ENCODE measurements at regions not wholly inside any gene's neighbourhood (a gene's known extent, or its start where the extent isn't known, plus 50 kb on each side); places are given as distances from the start of the nearest gene placed in this dataset.

GRCh38 chr4:181897935-181898334 lies 345.3 kb upstream of the TENM3 start:
- WGBS (ENCODE audit: insufficient coverage, insufficient replicate concordance, low lambda C conversion rate, missing lambda C conversion rate), result 27% methylated on average over 2 of the region's 2 CpGs
- no peak for TF ChIP-seq POLR2AphosphoS2 (IDR thresholded peaks at IDR 0.05; ENCODE audit: low read depth, low read length)
- TF ChIP-seq ZZZ3 (IDR thresholded peaks at IDR 0.05; ENCODE audit: control insufficient read depth, insufficient read length, low read depth), result no peak
- TF ChIP-seq PBX3 (IDR thresholded peaks at IDR 0.05; ENCODE audit: insufficient replicate concordance, low read depth, low read length), result no peak
- TF ChIP-seq CUX1 (IDR thresholded peaks at IDR 0.05; ENCODE audit: insufficient replicate concordance, low read depth, low read length), result no peak
- TF ChIP-seq RFX5 (IDR thresholded peaks at IDR 0.05; ENCODE audit: low read depth, low read length), result no peak
- TF ChIP-seq E4F1 (IDR thresholded peaks at IDR 0.05; ENCODE audit: borderline replicate concordance, partially characterized antibody), result no peak
- TF ChIP-seq SMC3 (IDR thresholded peaks at IDR 0.05; ENCODE audit: borderline replicate concordance, low read length), result no peak
- no peak for TF ChIP-seq IRF3 (IDR thresholded peaks at IDR 0.05)
- no peak for TF ChIP-seq PKNOX1 (IDR thresholded peaks at IDR 0.05)

More at GRCh38 chr4:181897935-181898334, 345.3 kb upstream of the TENM3 start:
- Histone ChIP-seq H3K4me3 (no peak overlapping the region), H3K36me3 (ENCODE audit: control insufficient read depth in 2 of 2, insufficient read depth in 2 of 2, low read length in 1 of 2) (no peaks in the 10 kb centered on the region), H3K9ac (ENCODE audit: control insufficient read depth, insufficient read depth, low read length) (no peak overlapping the region), H3K4me2 (ENCODE audit: control insufficient read depth, insufficient read depth) (no peak overlapping the region), H3K27me3 (replicated peaks in 1 of 2; ENCODE audit: control insufficient read depth in 2 of 2, insufficient read depth in 2 of 2, low read length in 1 of 2) (no peaks in the 10 kb centered on the region), H3K9me3 (replicated peaks; ENCODE audit: control insufficient read depth, insufficient read depth, low read length) (no peaks in the 10 kb centered on the region), H3K4me1 (ENCODE audit: control insufficient read depth, insufficient read depth, low read length) (no peaks in the 10 kb centered on the region), H3K79me2 (ENCODE audit: control insufficient read depth, insufficient read depth, low read length) (no peaks in the 10 kb centered on the region), H4K20me1 (ENCODE audit: control insufficient read depth, insufficient read depth) (no peaks in the 10 kb centered on the region), H2AFZ (ENCODE audit: control insufficient read depth, low read depth, low read length) (no peak overlapping the region), H3K27ac (ENCODE audit: control insufficient read depth, insufficient read depth) (no peak overlapping the region)
- intact Hi-C loops (cut with micrococcal nuclease; ENCODE audit: unreplicated experiment) (no loop called here), in situ Hi-C loops (cut with MboI) (no loop called here)
- ChIA-PET RAD21 (ENCODE audit: unreplicated experiment) (no interaction called here), CTCF (interaction anchor here (0.6 kb wide), 1 partner anchor 258 kb away, joined by 3 read pairs; no protein-coding TSS in a partner anchor), SMC1A (ENCODE audit: uncharacterized antibody, unreplicated experiment) (interaction anchor here (1.1 to 1.2 kb wide), 2 partner anchors 12 to 14 kb away, joined by 3 to 4 read pairs; no protein-coding TSS in a partner anchor), POLR2A (no interaction called here)
- BruUV-seq (replicated peaks), result no TSS peak
- DNase-seq (ENCODE audit: low read depth, low spot score), result no peak
- FAIRE-seq, result no peak
- ATAC-seq, result no peak

Data from GM12878 (cell line).